A673 (cell line): ENCODE measurements at regions not wholly inside any gene's neighbourhood (a gene's known extent, or its start where the extent isn't known, plus 50 kb on each side); places are given as distances from the start of the nearest gene placed in this dataset.
"Not testable (repeated sequence)": the region's sequence is repeated elsewhere in the genome, so short reads cannot be mapped to it uniquely, and the experiment has no call there.

Experiments
- CTCF ChIP-seq: fragments of 300-800, 200-600 bp; sonication (generic); conservative IDR thresholded peaks from 2 replicates; pipeline ENCODE4 v1.5.1; 2017; ENCODE audit warnings: low read depth, mild to moderate bottlenecking, antibody characterized with exemption, low read length, moderate library complexity, mixed read lengths
- EZH2 ChIP-seq: fragments of 200-600 bp; sonication (generic); IDR thresholded peaks from 2 replicates; pipeline ENCODE4 v1.6.1; 2017; ENCODE audit warnings: borderline replicate concordance, low read depth, mild to moderate bottlenecking, mixed read lengths, antibody characterized with exemption, low read length; ENCODE audit not compliant: poor library complexity, severe bottlenecking

GRCh38 chr22:47613181-47613580 is 850.7 kb downstream of the TBC1D22A start:
- TF ChIP-seq CTCF, EZH2: not testable (repeated sequence)
